ENCODE measurements at regions not wholly inside any gene's neighbourhood (a gene's known extent, or its start where the extent isn't known, plus 50 kb on each side); places are given as distances from the start of the nearest gene placed in this dataset.

DNA sequence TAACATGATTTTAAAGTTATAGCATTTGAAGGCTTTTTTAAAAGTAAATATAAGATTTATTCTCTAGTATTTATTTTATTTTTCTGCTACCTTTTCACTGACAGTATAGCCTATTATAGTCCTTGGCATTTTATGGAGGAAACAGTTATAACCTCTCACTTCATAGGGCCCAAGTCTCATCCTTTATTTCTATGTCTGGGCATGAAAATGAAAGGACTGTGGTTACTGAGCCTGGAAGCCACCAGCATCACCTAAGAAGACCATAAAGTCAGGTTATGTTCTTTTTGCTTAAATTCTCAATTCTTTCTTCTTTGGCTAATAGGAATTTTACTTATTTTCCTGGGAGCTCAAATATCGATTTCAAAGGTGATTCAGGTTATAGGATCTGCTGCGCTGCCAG, 494.7 kb upstream of the TECRL start:
- H4K91ac ChIP-seq (ENCODE audit: insufficient read depth, low read depth, low read length): no peak overlapping the region
- no CpG with 5 or more reads among the region's 2 CpGs for WGBS, 2 experiments (ENCODE audit: extremely low coverage in 2 of 2, insufficient read length in 1 of 2)
- H3K9ac ChIP-seq (ENCODE audit: low read depth, low read length): no peak overlapping the region
- no peaks in the 10 kb centered on the region for H3K27me3 ChIP-seq (ENCODE audit: control insufficient read depth, insufficient read depth, low read length)
- no peak overlapping the region for H2BK5ac ChIP-seq (ENCODE audit: low read depth, low read length, poor library complexity, severe bottlenecking)
- in situ Hi-C loops (cut with MboI; ENCODE audit: low sequenced_read_pairs): no loop called here
- H3K23ac ChIP-seq (ENCODE audit: low read depth, low read length): no peak overlapping the region
- H3K9me1 ChIP-seq (ENCODE audit: insufficient read depth, low read length): no peaks in the 10 kb centered on the region
- no peak overlapping the region for H3K4ac ChIP-seq (ENCODE audit: low read depth, low read length)
- ChIA-PET CTCF (no interaction called here), POLR2A (ENCODE audit: unreplicated experiment) (no interaction called here)
- H3K14ac ChIP-seq (replicated peaks; ENCODE audit: low read depth, low read length): no peak overlapping the region
- no peaks in the 10 kb centered on the region for H4K20me1 ChIP-seq (ENCODE audit: insufficient read depth, low read length)
- no peaks in the 10 kb centered on the region for H3K36me3 ChIP-seq (ENCODE audit: control insufficient read depth, insufficient read depth, low read length)
- H2AK5ac ChIP-seq (ENCODE audit: low read depth, low read length): no peak overlapping the region
- no peaks in the 10 kb centered on the region for H3K4me1 ChIP-seq (ENCODE audit: control insufficient read depth, insufficient read depth, low read length)
- no peak overlapping the region for H3K4me3 ChIP-seq (ENCODE audit: insufficient read depth, low read depth, low read length)
- no peak overlapping the region for H3K18ac ChIP-seq (ENCODE audit: low read depth, low read length)
- intact Hi-C loops (cut with micrococcal nuclease): no loop called here
- H4K8ac ChIP-seq (ENCODE audit: low read depth in 2 of 2, low read length in 2 of 2): no peak overlapping the region
- DNase-seq (no peak), ATAC-seq (ENCODE audit: low read depth) (no peak)
- H3K9me3 ChIP-seq (ENCODE audit: control insufficient read depth, insufficient read depth, low read length): no peaks in the 10 kb centered on the region
- no peak overlapping the region for H3K4me2 ChIP-seq (ENCODE audit: low read depth, low read length)
- no peak overlapping the region for H2AK9ac ChIP-seq (replicated peaks; ENCODE audit: low read depth, low read length, poor library complexity)
- H2AFZ ChIP-seq (replicated peaks; ENCODE audit: low read length, poor library complexity): no peak overlapping the region
- no peak overlapping the region for H2BK15ac ChIP-seq (ENCODE audit: low read depth, low read length)
- H2BK20ac ChIP-seq (ENCODE audit: low read depth, low read length): no peak overlapping the region
- no TSS peak for BruUV-seq (replicated peaks)
- no peaks in the 10 kb centered on the region for H3K79me1 ChIP-seq (ENCODE audit: low read depth in 1 of 2, low read length in 2 of 2)
- dilution Hi-C loops (cut with HindIII; ENCODE audit: low sequenced_read_pairs, unreplicated experiment): no loop called here
- H4K5ac ChIP-seq (ENCODE audit: low read depth, low read length): no peak overlapping the region
- TF ChIP-seq CTCF (conservative IDR thresholded peaks at IDR 0.05; ENCODE audit: low read depth, low read length) (no peak), BHLHE40 (IDR thresholded peaks at IDR 0.05; ENCODE audit: low read depth, low read length) (no peak), POLR2A (IDR thresholded peaks at IDR 0.05; ENCODE audit: low read depth, low read length) (no peak), CHD1 (IDR thresholded peaks at IDR 0.05; ENCODE audit: low read depth, low read length) (no peak), NFE2L2 (IDR thresholded peaks at IDR 0.05; ENCODE audit: low read depth, low read length) (no peak), RAD21 (IDR thresholded peaks at IDR 0.05; ENCODE audit: low read length) (no peak), MXI1 (IDR thresholded peaks at IDR 0.05; ENCODE audit: borderline replicate concordance, low read depth, low read length) (no peak), USF2 (IDR thresholded peaks at IDR 0.05; ENCODE audit: low read depth, low read length) (no peak), MAFK (IDR thresholded peaks at IDR 0.05; ENCODE audit: low read depth, low read length) (no peak), CEBPB (IDR thresholded peaks at IDR 0.05; ENCODE audit: low read depth, low read length) (no peak)
- no peak overlapping the region for H2BK120ac ChIP-seq (ENCODE audit: low read depth, low read length)
- no peak overlapping the region for H3K27ac ChIP-seq (ENCODE audit: insufficient read depth, low read length)
- no peak overlapping the region for H3K56ac ChIP-seq (ENCODE audit: extremely low read depth, insufficient read depth, low read length)

Measured in IMR-90 (cell line).